GM12878 (cell line): ENCODE measurements at regions not wholly inside any gene's neighbourhood (a gene's known extent, or its start where the extent isn't known, plus 50 kb on each side); places are given as distances from the start of the nearest gene placed in this dataset.
A peak's percentile ranks its signal among the peaks of the same experiment; 100 is the strongest.

ENCODE experiments used
- ATAC-seq: fragments of 200-7000 bp; cut with Tn5 transposase; 3 replicates; pipeline ENCODE4 v1.9.1; 2020; ENCODE audit warnings: mild to moderate bottlenecking, moderate library complexity
- BruUV-seq: library from RNA; stranded (reverse); fragments of 400-500 nt; replicated peaks from 2 replicates; lab custom pipeline; 2021; lab: Mats Ljungman, UMichigan
- CTCF ChIA-PET: fragments of 300-600 bp; sonication (Branson Sonifier 250); formaldehyde crosslinking; extraction: SDS; loops from one replicate; lab custom pipeline; 2021; ENCODE audit warnings: inconsistent platforms; lab: Yijun Ruan, JAX
- POLR2A ChIA-PET: fragments of 350-600 bp; formaldehyde crosslinking; extraction: SDS; loops from one replicate; lab custom pipeline; 2021; ENCODE audit warnings: inconsistent platforms; lab: Charles Lee
- RAD21 ChIA-PET: fragments of 300-600 bp; sonication (Branson Sonifier 250); formaldehyde crosslinking; loops from one replicate; lab custom pipeline; 2023; ENCODE audit warnings: antibody characterized with exemption; ENCODE audit not compliant: unreplicated experiment; lab: Charles Lee
- SMC1A ChIA-PET: fragments of 300-600 bp; sonication (Branson Sonifier 250); formaldehyde crosslinking; loops from one replicate; lab custom pipeline; 2023; ENCODE audit not compliant: unreplicated experiment, uncharacterized antibody; lab: Charles Lee
- DNase-seq: peaks from one replicate; pipeline ENCODE4 v3.0.0-alpha.2; 2011; ENCODE audit warnings: low read depth, low spot score
- FAIRE-seq: peaks from 3 replicates; lab custom pipeline; 2011; peaks lifted over from hg19 to GRCh38; lab: Jason Lieb, UNC
- H2AFZ ChIP-seq: 2 replicates; pipeline ENCODE4 v1.6.0; 2011; ENCODE audit warnings: low read depth, low read length, control low read depth; ENCODE audit not compliant: control insufficient read depth
- H3K27ac ChIP-seq: 2 replicates; pipeline ENCODE4 v1.5.1; 2011; ENCODE audit warnings: control low read depth; ENCODE audit not compliant: control insufficient read depth, insufficient read depth
- H3K27me3 ChIP-seq, 2 experiments: replicated peaks in 1 of 2; 2 replicates each; pipeline versions ENCODE4 v1.6.0 to v1.6.1; 2011; ENCODE audit warnings: low read length in 1 of 2; ENCODE audit not compliant: control insufficient read depth in 2 of 2, insufficient read depth in 2 of 2
- H3K36me3 ChIP-seq, 2 experiments: 2 replicates each; pipeline ENCODE4 v1.5.1; 2011; ENCODE audit warnings: low read length in 1 of 2; ENCODE audit not compliant: control insufficient read depth in 2 of 2, insufficient read depth in 2 of 2
- H3K4me1 ChIP-seq: 2 replicates; pipeline ENCODE4 v1.6.1; 2011; ENCODE audit warnings: mild to moderate bottlenecking, low read length, moderate library complexity, mixed read lengths; ENCODE audit not compliant: control insufficient read depth, insufficient read depth
- H3K4me2 ChIP-seq: 2 replicates; pipeline ENCODE4 v1.6.0; 2011; ENCODE audit warnings: control low read depth; ENCODE audit not compliant: control insufficient read depth, insufficient read depth
- H3K4me3 ChIP-seq: fragments of 200-600 bp; sonication (generic); 2 replicates; pipeline ENCODE4 v1.5.1; 2016
- H3K79me2 ChIP-seq: 2 replicates; pipeline ENCODE4 v1.6.0; 2011; ENCODE audit warnings: low read length; ENCODE audit not compliant: control insufficient read depth, insufficient read depth
- H3K9ac ChIP-seq: 2 replicates; pipeline ENCODE4 v1.8.0; 2011; ENCODE audit warnings: low read length, control low read depth, mixed read lengths; ENCODE audit not compliant: control insufficient read depth, insufficient read depth
- H3K9me3 ChIP-seq: replicated peaks from 3 replicates; pipeline ENCODE4 v1.5.1; 2011; ENCODE audit warnings: mild to moderate bottlenecking, low read length; ENCODE audit not compliant: control insufficient read depth, insufficient read depth
- H4K20me1 ChIP-seq: 2 replicates; pipeline ENCODE4 v1.6.0; 2011; ENCODE audit not compliant: control insufficient read depth, insufficient read depth
- CREM ChIP-seq: IDR thresholded peaks from 2 replicates; pipeline ENCODE4 v1.6.1; 2014; ENCODE audit warnings: antibody characterized with exemption, low read depth
- KLF5 ChIP-seq: fragments of 450-650 bp; IDR thresholded peaks from 2 replicates; pipeline ENCODE4 v1.6.1; 2014; ENCODE audit warnings: mild to moderate bottlenecking; ENCODE audit not compliant: partially characterized antibody
- NFYB ChIP-seq: IDR thresholded peaks from 2 replicates; pipeline ENCODE4 v1.6.1; 2011; ENCODE audit warnings: low read depth, mild to moderate bottlenecking, low read length, improper control_type of control experiment, moderate library complexity; ENCODE audit not compliant: insufficient read depth
- PAX5 ChIP-seq: IDR thresholded peaks from 2 replicates; pipeline ENCODE4 v1.6.1; 2011; ENCODE audit warnings: low read depth, low read length, borderline replicate concordance
- POLR2A ChIP-seq: IDR thresholded peaks from 2 replicates; pipeline ENCODE4 v1.6.1; 2011; ENCODE audit warnings: low read depth, mild to moderate bottlenecking, low read length
- RELA ChIP-seq: fragments of 450-650 bp; IDR thresholded peaks from 2 replicates; pipeline ENCODE4 v1.8.0; 2014; ENCODE audit warnings: borderline replicate concordance; ENCODE audit not compliant: partially characterized antibody
- SMARCA5 ChIP-seq: fragments of 450-650 bp; IDR thresholded peaks from 2 replicates; pipeline ENCODE4 v1.6.1; 2017; ENCODE audit warnings: mild to moderate bottlenecking
- SMC3 ChIP-seq: IDR thresholded peaks from 2 replicates; pipeline ENCODE4 v1.6.1; 2011; ENCODE audit warnings: low read length, improper control_type of control experiment, borderline replicate concordance
- SREBF2 ChIP-seq: IDR thresholded peaks from 2 replicates; pipeline ENCODE4 v1.6.1; 2012; ENCODE audit warnings: mild to moderate bottlenecking, low read length
- SRF ChIP-seq, 2 experiments: IDR thresholded peaks; 2 replicates each; pipeline ENCODE4 v1.6.1; 2011; ENCODE audit warnings: low read depth in 2 of 2, low read length in 2 of 2, mild to moderate bottlenecking in 1 of 2, moderate library complexity in 1 of 2
- TCF3 ChIP-seq: IDR thresholded peaks from 2 replicates; pipeline ENCODE4 v1.6.1; 2012; ENCODE audit warnings: low read depth, mild to moderate bottlenecking, low read length, borderline replicate concordance; ENCODE audit not compliant: insufficient read depth
- TCF7 ChIP-seq: IDR thresholded peaks from 2 replicates; pipeline ENCODE4 v1.6.1; 2014; ENCODE audit warnings: antibody characterized with exemption, borderline replicate concordance
- WRNIP1 ChIP-seq: IDR thresholded peaks from 2 replicates; pipeline ENCODE4 v1.6.1; 2011; ENCODE audit warnings: low read depth, low read length, improper control_type of control experiment, borderline replicate concordance
- WGBS: methylation state at CpG from one replicate; pipeline ENCODE4 v1.1.6; 2016; ENCODE audit warnings: low lambda C conversion rate; ENCODE audit not compliant: insufficient replicate concordance, insufficient coverage; ENCODE audit errors: missing lambda C conversion rate; 5-methylcytosine and 5-hydroxymethylcytosine counted together
- in situ Hi-C: fragments of 300-500 bp; cut with MboI; formaldehyde crosslinking; loops from 9 replicates; pipeline ENCODE4 v1.14.3; 2018; ENCODE audit warnings: mixed read lengths
- intact Hi-C: fragments of 100-400 bp; cut with micrococcal nuclease; formaldehyde crosslinking; loops from one replicate; pipeline ENCODE4 v1.14.2; 2022; ENCODE audit not compliant: unreplicated experiment

- Histone ChIP-seq H3K36me3 (no peaks in the 10 kb centered on the region), H3K27ac (no peak overlapping the region), H3K9me3 (no peaks in the 10 kb centered on the region; the same call in 2 of the 3 replicates), H4K20me1 (no peaks in the 10 kb centered on the region), H3K4me1 (no peaks in the 10 kb centered on the region), H3K79me2 (no peaks in the 10 kb centered on the region), H3K9ac (no peak overlapping the region), H3K4me3 (no peak overlapping the region), H3K4me2 (no peak overlapping the region), H3K27me3 (no peaks in the 10 kb centered on the region), H2AFZ (no peak overlapping the region)
- CTCF ChIA-PET = interaction anchor here (0.9 to 1.3 kb wide), 3 partner anchors 8 to 583 kb away, joined by 3 to 5 read pairs (median 3); no protein-coding TSS in a partner anchor
- in situ Hi-C loops (loop anchor here (25.0 kb wide), 1 partner anchor 1563 kb away; no protein-coding TSS in a partner anchor), intact Hi-C loops (loop anchor here (10.0 kb wide), 1 partner anchor 585 kb away; no protein-coding TSS in a partner anchor)
- no peak for ATAC-seq
- WGBS = 62% methylated on average over 3 of the region's 3 CpGs
- DNase-seq = no peak
- RAD21 ChIA-PET = no interaction called here
- TF ChIP-seq NFYB (0 out of 2 replicates have a peak, but pooled peaks have one; percentile 16), CREM (no peak)
- no peak for FAIRE-seq
- POLR2A ChIA-PET = no interaction called here
- SMC1A ChIA-PET = interaction anchor here (0.6 to 1.2 kb wide), 3 partner anchors 10 to 312 kb away, joined by 3 read pairs; no protein-coding TSS in a partner anchor
- no TSS peak for BruUV-seq
Observed at GRCh38 chr13:103199380-103200088, 133.3 kb upstream of the SLC10A2 start.

DNA sequence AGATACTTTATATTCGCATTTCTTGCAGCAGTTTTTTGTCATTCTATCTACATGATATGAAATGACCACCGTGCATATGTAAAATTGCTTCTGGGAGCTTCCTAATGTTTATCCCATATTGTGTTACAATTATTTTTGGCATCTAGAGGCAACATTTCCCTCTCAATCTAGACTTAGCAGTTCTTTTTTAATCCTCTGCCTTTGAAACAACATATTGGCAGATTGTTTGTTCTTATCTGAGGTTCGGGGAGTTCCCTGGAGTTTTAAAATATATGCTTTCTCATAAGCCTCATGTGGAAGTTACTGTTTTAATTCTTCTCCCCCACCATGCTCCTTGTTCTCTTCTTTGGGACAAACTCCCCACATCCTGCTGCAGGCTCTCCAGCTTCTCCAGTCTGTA is 130.1 kb upstream of the SLC10A2 start:
- Histone ChIP-seq H3K36me3 (no peaks in the 10 kb centered on the region), H2AFZ (no peak overlapping the region), H3K4me1 (no peaks in the 10 kb centered on the region)
- intact Hi-C loops (loop anchor here (10.0 kb wide), 1 partner anchor 588 kb away; no protein-coding TSS in a partner anchor), in situ Hi-C loops (loop anchor here (25.0 kb wide), 1 partner anchor 1566 kb away; no protein-coding TSS in a partner anchor)
- 0% methylated on average over 3 of the region's 3 CpGs for WGBS
- no peak for ATAC-seq
- ChIA-PET POLR2A (no interaction called here), SMC1A (interaction anchor here (1.0 to 1.2 kb wide), 2 partner anchors 10 to 79 kb away, joined by 3 read pairs; no protein-coding TSS in a partner anchor), CTCF (no interaction called here), RAD21 (interaction anchor here (0.6 kb wide), 1 partner anchor 1307 kb away, joined by 3 read pairs; no protein-coding TSS in a partner anchor)
- TF ChIP-seq SRF (IDR thresholded peaks at IDR 0.05; ENCODE audit: low read depth in 2 of 2, low read length in 2 of 2) (no peak), KLF5 (no peak), RELA (no peak), PAX5 (no peak), WRNIP1 (no peak), SMARCA5 (no peak), TCF3 (no peak), POLR2A (no peak), TCF7 (no peak), SMC3 (no peak), SREBF2 (no peak)
- TF ChIP-seq, all 136 proteins: peak for 0
- H3K79me2 ChIP-seq = no peaks in the 10 kb centered on the region
- no peak overlapping the region for H3K27ac ChIP-seq
- H3K4me2 ChIP-seq = no peak overlapping the region
- no peak for FAIRE-seq
- H3K27me3 ChIP-seq = no peaks in the 10 kb centered on the region
- H3K4me3 ChIP-seq = no peak overlapping the region
- H3K9me3 ChIP-seq = no peaks in the 10 kb centered on the region; the same call in 2 of the 3 replicates
- no peak for DNase-seq
- no peaks in the 10 kb centered on the region for H4K20me1 ChIP-seq
- no TSS peak for BruUV-seq
- no peak overlapping the region for H3K9ac ChIP-seq
